ENCODE measurements at regions not wholly inside any gene's neighbourhood (a gene's known extent, or its start where the extent isn't known, plus 50 kb on each side); places are given as distances from the start of the nearest gene placed in this dataset.
"Not testable (repeated sequence)": the region's sequence is repeated elsewhere in the genome, so short reads cannot be mapped to it uniquely, and the experiment has no call there.

DNA sequence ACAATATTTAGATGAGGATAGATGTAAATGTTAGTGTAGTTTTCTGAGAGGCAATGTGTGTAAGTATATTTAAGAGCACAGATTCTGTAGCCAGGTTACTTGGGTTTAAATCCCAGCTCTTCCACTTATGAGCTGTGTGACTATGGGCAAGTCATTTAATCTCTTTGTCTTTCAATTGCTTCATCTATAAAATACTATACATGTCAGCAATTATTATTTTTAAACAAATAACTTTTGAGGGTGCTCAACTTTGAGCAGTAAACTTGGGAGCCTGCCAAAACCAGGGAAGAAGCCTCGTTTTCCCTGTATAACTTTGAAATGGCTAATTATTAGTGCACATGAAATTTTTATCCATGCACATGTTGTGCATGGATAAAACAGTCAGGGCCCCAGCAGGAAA lies 222.8 kb downstream of the FOXD2 start:
- no peak for DNase-seq (ENCODE audit: low read depth in 2 of 2)

DNA sequence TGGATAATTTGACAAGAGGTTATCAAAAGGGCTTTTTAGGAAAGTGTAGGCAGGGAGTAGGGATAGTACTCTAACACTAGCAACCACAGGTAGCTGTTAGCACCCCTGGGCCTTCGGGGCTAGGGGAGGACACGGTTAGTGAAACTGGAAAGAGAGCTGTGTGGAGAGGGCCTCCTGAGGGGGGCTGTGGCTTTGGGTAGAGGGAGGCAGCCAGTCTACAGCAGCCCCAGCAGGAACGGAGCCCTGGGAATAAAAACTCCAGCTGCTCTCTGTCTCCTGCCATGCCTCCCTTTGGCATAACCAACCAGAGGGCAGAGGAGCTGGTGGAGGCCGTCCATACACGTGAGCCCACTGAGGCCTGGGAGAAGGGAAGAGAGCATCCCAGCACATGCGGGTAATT lies 223.2 kb downstream of the FOXD2 start:
- no peak for DNase-seq (ENCODE audit: low read depth in 2 of 2)

DNA sequence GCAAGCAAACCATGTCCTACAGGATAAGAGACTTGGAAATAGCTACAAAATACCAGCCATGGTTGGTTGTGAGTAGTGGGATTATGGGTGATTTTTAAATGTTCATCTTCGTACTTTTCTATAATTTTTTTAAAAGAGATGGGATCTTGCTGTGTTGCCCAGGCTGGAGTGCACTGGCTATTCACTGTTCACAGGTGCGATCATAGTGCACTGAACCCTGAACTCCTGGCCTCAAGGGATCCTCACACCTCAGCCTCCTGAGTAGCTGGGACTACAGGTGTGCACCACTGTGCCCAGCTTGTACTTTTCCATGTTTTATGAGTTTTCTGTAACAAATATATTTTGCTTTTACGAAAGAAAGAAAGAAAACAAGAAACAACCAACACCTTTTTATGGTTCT lies 224.2 kb downstream of the FOXD2 start:
- no peak for DNase-seq (ENCODE audit: low read depth in 2 of 2)

DNA sequence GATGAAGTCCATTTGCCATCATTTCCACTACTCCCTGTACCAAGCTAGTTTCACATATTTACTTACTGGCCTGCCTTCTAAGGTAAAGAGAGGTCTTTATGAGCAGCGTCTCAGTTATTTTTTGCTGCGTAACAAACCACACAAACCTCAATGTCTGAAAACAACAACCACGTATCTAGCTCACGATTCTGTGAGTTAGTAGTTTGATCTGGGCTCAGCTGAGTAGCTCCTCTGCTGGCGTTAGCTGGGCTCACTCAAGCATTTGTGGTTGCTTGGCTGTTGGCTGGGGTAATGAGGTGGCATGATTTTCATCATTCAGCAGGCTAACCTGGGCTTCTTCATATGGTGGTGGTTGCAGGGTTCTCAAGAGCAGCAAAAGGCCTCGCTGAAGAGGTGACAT lies 225.4 kb downstream of the FOXD2 start:
- no peak for DNase-seq (ENCODE audit: low read depth in 2 of 2)

- no peak for DNase-seq (ENCODE audit: low read depth in 2 of 2)
Observed at GRCh38 chr1:47664356-47664755, 226.5 kb downstream of the FOXD2 start.

DNA sequence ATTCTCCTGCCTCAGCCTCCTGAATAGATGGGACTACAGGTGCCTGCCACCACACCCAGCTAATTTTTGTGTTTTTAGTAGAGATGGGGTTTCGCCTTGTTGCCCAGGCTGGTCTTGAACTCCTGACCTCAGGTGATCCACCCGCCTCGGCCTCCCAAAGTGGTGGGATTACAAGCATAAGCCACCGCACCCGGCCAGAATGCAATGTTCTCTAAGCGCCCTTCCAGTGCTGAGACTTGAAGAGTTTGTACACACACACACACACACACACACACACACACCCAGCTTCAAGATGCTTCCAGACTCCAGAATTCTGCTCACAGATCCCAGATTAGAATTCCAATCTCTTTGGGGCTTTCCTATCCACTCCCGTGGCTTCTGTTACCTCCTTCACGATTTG lies 227.1 kb downstream of the FOXD2 start:
- not testable (repeated sequence) for DNase-seq (ENCODE audit: low read depth in 2 of 2)

DNA sequence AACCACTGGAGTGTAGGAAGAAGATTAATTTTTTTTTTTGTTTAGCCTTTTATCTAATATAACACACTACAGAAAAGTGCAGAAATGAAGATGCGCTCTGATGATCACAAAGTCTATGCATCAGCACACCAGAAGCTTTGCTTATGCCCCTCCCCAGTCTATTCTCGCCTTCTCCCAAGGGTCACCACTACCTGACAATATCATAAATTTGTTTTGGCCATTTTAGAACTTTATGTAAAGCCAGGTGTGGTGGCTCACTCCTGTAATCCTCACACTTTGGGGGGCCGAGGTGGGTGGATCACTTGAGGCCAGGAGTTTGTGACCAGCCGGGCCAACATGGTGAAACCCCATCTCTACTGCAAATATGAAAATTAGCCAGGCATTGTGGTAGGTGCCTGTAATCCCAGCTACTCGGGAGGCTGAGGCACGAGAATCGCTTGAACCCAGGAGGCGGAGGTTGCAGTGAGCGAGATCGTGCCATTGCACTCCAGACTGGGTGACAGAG lies 231.3 kb downstream of the FOXD2 start:
- no peak for DNase-seq (ENCODE audit: low read depth in 2 of 2)

DNA sequence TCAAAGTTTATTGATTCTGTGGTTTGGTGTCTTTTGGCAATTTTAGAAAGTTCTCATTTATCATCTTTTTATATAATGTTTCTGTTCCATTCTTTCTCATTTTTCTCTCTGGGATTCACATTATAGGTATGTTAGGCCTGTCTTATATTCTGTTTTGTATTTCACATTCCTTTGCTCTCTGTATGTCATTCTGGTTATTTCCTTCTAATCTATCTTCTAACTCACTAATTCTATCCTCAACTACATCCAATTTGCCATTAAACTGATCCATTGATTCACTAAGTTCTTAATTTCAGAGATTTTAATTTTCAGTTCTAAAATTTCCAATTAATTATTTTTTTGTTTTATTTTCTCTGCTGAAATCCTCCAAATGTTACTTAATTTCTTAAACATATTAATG lies 234.8 kb downstream of the FOXD2 start:
- DNase-seq (ENCODE audit: low read depth in 2 of 2), result no peak

DNA sequence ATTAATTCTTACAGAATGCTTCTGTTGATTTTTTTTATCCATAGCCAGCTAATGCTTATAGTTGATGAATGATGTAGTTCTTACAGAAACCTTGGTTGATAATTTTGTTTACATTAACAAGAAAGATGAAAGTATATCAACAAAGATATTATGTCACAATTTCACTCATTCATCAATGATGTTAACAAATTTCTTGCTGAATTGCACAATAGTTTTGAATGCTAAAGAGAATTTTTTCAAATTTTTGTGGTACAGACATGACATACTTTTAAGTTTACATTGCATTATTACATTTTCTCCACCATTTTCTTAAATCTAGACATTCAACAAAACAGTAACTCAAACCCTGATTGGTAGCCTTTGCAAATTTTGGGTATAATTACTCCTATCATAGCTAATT lies 236.3 kb downstream of the FOXD2 start:
- DNase-seq (ENCODE audit: low read depth in 2 of 2), result no peak

DNA sequence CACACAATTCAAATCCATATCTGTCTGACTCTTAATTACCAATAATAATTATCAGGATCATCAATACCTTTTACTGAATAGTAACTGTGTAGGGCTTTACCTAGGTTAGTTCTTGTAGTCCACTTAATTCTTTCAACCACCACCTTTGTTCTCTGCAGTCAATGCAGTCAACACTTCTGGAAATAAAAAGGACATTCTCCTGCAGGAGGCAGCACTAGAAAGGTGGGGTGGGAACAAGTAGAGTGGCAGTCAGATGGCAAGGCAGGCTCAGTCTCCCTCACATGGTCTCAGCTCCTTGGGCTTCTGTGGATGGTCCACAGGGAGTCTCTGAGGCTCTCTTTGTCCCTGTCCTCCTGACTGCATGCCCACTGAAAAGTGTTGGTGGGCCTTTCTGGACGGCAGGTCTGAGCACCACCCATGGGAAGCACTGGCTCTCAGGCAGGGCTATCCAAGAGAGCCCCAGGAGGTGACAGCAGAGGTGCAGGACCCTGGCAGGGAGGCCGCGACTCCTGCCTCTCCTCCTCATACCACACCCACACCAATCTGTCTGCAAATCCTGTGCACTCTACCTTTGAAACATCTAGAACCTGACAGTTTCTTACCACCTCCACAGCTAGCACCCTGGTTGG lies 237.3 kb downstream of the FOXD2 start:
- DNase-seq (ENCODE audit: low read depth in 2 of 2), result no peak

GRCh38 chr1:47675721-47676120 lies 237.9 kb downstream of the FOXD2 start:
- no peak for DNase-seq (ENCODE audit: low read depth in 2 of 2)

DNA sequence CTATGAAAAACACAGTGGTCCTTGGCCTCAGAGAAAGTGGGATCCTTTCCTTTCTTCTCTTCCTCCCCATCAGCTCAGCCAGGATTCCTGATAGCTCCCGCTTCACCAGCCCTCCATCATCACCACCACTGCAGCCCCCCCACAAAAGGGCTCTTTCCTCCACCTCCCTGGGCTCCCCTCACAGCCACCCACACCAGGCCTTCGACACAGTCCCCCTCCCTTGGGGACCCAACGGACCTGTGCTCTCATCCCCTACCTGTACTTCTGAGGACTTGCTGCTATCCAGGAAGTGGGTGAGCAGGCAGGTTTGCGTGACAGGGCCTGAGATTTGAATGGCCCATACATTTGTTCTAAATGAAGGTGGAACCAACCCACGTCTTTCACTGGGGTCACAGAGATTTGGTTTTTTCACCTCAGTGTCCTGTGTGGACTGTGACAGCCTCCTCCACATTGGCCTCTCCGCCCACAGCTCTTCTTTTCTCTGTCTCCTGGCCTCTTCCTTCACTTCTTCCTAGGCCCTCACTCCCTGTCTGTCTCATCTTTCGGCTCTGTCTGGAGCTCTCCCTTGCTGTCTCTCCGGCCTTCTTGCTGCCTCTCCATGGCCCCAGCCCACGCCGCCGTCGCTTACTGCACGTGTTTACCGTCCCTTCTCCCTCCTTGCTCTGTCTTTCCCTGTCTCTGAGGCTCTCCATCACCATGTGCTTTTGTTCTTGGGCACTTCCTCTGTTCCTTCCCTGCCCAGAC lies 238.6 kb downstream of the FOXD2 start:
- no peak for DNase-seq (ENCODE audit: low read depth in 2 of 2)

DNA sequence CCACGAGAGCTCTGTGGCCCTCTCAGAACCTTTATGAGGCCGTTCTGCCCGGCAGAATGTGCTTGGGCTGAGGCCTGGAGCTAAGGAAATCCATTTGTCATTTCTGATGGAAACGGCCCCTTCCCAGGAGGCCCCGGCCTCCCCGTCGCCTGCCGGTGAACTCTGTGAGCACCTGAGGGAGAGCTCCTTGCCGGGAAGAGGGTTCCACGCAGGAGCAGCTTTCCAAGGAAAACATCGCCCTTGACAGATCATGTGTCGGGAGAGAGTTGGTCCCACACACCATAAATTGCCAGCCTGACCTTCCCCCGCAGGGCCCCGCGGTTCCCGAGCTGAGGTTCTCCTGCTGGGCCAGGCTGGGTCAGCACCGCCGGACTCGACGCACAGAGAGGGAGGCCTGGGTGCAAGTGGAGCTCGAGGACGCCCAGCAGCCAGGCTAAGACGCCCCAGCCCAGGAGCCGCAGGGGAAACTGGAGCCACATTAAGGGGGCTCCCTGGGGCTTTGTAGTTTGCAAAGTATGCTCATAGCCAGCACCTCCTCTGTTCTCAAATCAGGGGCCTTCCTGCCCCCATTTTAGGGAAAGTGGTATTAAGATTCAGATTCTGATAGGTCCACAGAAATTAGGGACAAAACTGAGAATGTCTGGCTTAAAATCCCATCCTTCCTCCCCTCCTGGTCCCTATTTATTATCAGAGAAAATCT lies 239.5 kb downstream of the FOXD2 start:
- no peak for DNase-seq (ENCODE audit: low read depth in 2 of 2)

GRCh38 chr1:47678464-47678980 lies 240.7 kb downstream of the FOXD2 start:
- DNase-seq (ENCODE audit: low read depth in 2 of 2), result no peak

DNA sequence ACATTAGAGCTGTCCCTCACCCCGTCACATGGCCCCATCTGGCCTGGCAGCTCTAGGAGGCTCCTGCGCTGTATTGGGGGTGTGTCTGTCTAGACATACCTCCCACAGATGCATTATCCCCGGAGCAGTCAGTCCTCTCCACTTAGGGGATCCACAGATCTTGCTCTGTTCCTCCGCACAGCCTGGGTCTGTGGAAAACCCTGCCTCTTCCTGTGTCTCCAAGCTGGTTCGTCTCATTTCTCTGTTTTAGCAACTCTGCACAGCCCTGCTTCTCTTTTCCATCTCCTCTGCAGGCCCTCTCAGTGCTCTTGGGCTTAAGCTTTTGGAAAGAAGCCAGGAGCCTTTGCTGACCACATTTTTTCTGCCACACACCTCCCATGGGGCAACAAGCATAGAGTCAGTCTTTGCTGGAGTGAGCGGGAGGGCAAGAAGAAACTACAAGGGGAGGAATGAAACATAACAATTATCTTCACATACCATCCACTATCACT lies 241.5 kb downstream of the FOXD2 start:
- DNase-seq (ENCODE audit: low read depth in 2 of 2), result no peak

GRCh38 chr1:47679826-47680225 lies 242.0 kb downstream of the FOXD2 start:
- no peak for DNase-seq (ENCODE audit: low read depth in 2 of 2)

DNA sequence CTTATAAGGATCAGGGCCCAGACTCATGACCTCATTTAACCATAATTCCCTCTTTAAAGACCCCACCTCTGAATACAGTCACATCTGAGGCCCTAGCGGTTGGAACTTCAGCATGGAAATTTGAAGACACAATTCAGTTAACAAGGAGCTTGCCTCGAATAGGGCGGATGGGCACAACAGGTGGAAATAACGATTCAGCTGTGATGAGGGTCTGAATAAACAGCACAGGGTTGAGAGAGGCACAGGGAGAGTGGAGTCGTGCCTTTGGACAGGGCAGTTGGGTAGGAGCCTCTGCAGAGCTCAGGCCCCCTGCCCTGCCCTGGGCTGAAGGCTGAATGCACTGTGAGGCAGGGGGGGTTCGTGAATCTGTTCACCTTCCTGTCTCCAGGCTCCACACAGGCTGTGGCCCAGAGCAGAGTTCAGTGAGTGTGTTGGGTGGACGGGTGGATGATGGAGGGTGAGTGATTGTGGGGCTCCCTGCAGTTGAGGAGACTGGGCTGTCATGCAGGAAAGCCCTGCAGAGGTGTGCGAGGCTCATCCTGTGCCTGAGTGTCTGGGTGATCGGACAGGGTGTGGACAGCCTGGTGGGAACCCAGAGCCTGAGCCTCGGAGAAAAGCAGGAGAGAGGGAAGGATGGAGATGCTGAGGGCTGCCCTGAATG lies 243.1 kb downstream of the FOXD2 start:
- no peak for DNase-seq (ENCODE audit: low read depth in 2 of 2)

DNA sequence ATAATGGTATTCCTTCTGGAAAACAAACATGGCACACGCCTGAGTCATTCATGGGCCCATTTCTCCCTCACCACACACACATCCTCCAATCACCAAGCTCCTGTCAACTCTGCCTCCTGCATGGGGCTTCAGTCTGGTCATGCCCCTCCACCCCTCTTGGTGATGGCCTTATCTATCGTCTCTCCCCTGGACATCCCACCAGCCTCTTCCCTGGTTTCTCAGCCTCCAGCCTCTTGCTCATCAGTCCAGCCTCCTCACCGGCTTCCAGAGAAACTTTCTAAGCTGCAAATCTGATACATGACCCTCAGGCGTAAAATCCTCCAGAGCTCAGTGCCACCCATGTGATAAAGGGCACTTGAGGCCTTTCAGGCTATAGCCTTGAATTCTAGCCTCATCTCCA lies 243.9 kb downstream of the FOXD2 start:
- no peak for DNase-seq (ENCODE audit: low read depth in 2 of 2)

GRCh38 chr1:47682198-47682597 lies 244.4 kb downstream of the FOXD2 start:
- DNase-seq (ENCODE audit: low read depth in 2 of 2), result no peak

- no peak for DNase-seq (ENCODE audit: low read depth in 2 of 2)
Observed at GRCh38 chr1:47682786-47683350, 245.0 kb downstream of the FOXD2 start.

- DNase-seq (ENCODE audit: low read depth in 2 of 2), result no peak
Observed at GRCh38 chr1:47683401-47683800, 245.6 kb downstream of the FOXD2 start.

DNA sequence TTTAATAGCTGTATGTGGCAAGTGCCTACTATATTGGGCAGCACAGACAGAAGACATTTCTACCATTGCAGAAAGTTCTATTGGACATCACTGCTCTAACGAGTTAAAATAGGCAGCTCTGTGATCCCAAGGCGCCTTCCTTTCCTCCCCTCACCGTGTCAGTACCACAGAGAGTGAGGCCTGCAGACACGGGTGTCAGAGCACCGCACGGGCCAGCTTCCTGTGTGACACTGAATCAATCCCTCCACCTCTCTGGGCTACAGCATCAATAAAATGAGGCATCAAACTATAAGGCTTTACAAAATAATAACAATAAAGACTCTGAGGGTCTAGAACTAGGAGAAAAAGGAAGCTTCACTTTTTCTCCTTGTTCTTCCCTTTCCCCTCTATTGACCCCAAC lies 246.7 kb downstream of the FOXD2 start:
- no peak for DNase-seq (ENCODE audit: low read depth in 2 of 2)
